GM19372 (cell line): ENCODE measurements at regions not wholly inside any gene's neighbourhood (a gene's known extent, or its start where the extent isn't known, plus 50 kb on each side); places are given as distances from the start of the nearest gene placed in this dataset.

Experiments
- ATAC-seq: cut with Tn5 transposase; IDR thresholded peaks from one replicate; pipeline ENCODE4 v1.9.1; 2021; ENCODE audit warnings: mild to moderate bottlenecking, low read depth, moderate library complexity; ENCODE audit not compliant: unreplicated experiment

DNA sequence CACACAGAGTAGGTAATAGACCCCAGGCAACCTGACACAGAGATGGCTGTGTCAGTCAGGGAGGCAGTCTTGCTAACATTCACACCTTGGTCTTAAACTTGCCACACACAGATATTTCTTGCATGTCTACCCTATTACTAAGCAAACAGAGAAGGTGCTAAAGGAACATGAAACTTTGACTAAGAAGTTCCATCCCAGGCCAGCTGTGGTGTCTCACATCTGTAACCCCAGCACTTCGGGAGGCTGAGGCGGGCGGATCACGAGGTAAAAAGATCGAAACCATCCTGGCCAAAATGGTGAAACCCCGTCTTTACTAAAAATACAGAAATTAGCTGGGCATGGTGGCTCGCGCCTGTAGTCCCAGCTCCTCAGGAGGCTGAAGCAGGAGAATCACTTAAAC is 222.4 kb upstream of the JARID2 start:
- ATAC-seq: peak; percentile 92

DNA sequence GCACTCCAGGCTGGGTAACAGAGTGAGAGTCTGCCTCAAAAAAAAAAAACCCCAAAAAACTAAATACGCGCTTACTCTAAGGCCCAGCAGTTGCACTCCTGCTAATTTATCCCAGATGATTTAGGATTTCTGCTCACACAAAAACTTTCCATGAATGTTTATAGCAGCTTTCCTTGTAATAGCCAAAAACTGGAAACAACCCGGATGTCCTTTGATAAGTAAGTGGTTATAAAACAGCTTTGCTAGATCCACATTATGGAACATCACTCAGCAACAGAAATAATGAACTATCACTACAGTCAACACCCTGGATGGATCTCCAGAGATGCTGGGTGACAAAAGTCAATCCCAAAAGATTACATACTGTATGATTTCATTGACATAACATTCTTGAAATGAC is 220.4 kb upstream of the JARID2 start:
- no peak for ATAC-seq

DNA sequence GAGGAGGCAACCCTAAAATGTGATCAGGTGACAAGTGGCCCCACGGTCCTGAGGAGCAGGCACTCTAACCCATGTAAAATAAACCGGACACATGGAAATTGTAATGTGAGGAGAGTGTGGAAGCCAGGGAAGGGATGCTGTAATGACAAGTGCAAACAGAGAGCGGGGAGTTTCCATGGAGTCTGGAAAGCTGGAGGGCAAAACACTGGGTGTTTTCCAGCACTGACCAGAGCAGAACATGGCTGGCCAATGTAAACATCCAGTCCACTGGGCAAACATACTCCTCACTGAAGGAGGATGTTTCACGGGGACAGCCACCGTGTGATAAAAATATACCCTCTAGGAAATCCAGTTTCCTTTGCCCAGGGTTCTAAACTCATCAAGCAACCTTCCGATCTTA is 219.0 kb upstream of the JARID2 start:
- ATAC-seq: no peak

GRCh38 chr6:15027472-15027871 is 218.4 kb upstream of the JARID2 start:
- no peak for ATAC-seq

GRCh38 chr6:15032015-15032414 is 213.9 kb upstream of the JARID2 start:
- no peak for ATAC-seq

GRCh38 chr6:15033850-15034203 is 212.0 kb upstream of the JARID2 start:
- no peak for ATAC-seq

DNA sequence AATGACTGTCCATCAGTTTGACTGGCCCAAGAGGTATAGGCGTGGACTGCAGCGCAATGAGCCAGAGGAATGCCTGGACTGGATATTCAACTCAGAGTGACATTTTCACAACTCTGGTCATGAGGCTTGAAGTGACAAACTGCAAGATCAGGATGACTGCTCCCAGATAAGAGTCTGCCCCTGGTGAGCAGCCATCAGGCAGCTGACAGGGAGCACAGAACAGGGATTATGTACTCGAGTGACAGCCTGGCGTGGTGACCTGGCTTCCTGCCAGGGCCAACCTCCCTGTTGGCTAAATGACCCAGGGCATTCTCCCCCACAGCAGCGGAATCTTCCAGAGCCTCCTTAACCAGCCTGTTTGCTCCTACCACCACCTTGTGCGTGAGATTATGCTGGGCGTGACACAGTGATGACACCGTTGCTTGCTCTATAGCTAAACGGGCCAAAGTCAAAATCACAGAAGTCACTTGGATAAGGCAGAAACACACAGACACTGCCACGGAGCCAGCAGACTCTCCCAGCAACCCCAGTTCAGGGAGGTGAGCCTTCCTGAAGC is 209.1 kb upstream of the JARID2 start:
- no peak for ATAC-seq

- ATAC-seq: no peak
Observed at GRCh38 chr6:15037253-15037652, 208.6 kb upstream of the JARID2 start.

DNA sequence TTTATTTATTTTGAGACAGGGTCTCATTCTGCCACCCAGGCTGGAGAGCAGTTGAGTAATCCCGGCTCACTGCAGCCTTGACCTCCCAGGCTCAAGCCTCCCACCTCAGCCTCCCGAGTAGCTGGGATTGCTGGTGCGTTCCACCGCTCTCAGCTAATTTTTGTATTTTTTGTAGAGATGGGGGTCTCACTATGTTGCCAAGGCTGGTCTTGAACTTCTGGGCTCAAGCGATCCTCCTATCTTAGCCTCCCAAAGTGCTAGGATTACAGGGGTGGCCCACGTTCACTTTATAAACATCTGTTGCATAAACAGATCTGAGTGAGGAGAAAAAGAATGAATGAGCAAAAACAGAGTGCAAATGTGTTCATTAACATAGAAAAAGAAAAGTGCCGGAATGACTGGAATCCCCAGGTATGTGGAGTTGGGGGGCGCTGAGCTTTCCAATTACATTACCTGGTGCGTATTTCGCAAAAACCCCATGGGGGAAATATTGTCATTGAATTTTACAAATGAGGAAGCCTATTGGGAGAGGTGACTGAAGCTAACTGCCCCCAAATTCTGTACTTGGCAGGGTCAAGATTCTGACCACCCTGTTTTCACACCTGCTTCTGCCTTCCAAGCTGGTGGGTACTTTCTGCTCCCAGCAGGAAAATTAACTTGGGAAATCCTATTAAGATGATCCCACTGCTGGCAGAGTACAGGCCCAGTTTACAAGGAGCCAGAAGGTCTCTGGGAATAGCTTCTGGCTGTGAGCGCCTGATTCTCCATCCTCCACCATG is 207.7 kb upstream of the JARID2 start:
- no peak for ATAC-seq

DNA sequence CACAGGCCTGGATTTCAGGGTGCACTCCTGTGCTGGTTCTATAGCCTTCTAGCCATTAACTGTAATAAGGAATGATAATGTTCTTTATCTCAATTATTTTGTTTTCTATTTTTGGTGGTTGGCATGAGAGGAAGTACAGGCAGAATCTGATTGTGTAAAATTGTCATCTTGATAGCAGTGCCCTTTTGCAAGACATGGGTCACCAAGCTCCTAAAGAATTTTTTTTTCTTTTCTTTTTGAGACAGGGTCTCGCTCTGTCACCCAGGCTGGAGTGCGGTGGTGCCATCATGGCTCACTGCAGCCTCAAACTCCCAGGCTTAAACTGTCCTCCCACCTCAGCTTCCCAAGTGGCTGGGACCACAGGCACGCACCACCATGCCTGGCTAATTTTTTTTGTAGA is 206.7 kb upstream of the JARID2 start:
- ATAC-seq: no peak

- no peak for ATAC-seq
Observed at GRCh38 chr6:15042938-15043337, 202.9 kb upstream of the JARID2 start.

- ATAC-seq: no peak
Observed at GRCh38 chr6:15044146-15044882, 201.6 kb upstream of the JARID2 start.

GRCh38 chr6:15044948-15045347 is 200.9 kb upstream of the JARID2 start:
- ATAC-seq: no peak

GRCh38 chr6:15046751-15047150 is 199.1 kb upstream of the JARID2 start:
- ATAC-seq: no peak

- no peak for ATAC-seq
Observed at GRCh38 chr6:15048367-15048766, 197.5 kb upstream of the JARID2 start.

GRCh38 chr6:15058200-15059061 is 187.4 kb upstream of the JARID2 start:
- ATAC-seq: no peak

DNA sequence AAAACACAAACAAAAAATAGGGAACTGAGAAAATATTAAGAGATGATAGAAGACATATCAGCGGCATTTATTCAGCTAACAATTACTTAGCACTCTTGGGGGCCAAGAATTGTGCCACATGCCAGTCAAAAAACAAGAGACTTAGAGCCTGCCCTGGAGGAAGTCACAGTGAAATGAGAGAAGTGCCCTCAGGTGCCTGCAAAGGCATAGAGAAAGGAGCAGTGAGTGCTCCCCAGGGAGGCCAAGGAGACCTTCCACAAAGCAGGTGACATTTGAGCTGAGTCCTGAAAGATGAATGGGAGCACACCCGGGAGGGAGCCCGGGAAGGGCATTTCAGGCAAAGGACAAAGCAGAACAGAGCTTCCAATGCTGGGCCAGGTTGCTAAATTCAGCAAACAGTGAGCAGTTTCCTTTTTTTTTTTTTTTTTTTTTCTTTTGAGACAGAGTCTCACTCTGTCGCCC is 184.7 kb upstream of the JARID2 start:
- ATAC-seq: no peak

- no peak for ATAC-seq
Observed at GRCh38 chr6:15061908-15062515, 183.9 kb upstream of the JARID2 start.

- no peak for ATAC-seq
Observed at GRCh38 chr6:15062516-15063252, 183.2 kb upstream of the JARID2 start.
